Adrenal gland (tissue), 9 donors: ENCODE measurements at regions not wholly inside any gene's neighbourhood (a gene's known extent, or its start where the extent isn't known, plus 50 kb on each side); places are given as distances from the start of the nearest gene placed in this dataset.

Experiments used
- DNase-seq, 7 donors: peaks; one replicate each; pipeline ENCODE4 v3.0.0-alpha.2; 2019 to 2020
- H3K27ac ChIP-seq, 5 donors: fragments of 200-600 bp; sonication (generic) in 4 of 5; 1 replicate in 3 of 5; 2 replicates in 2 of 5; pipeline versions ENCODE4 v1.5.1 to v1.8.0; 2016 to 2020; ENCODE audit warnings: mild to moderate bottlenecking in 1 of 5
- H3K27me3 ChIP-seq: fragments of 200-600 bp; 2 replicates; pipeline ENCODE4 v1.8.0; 2021
- H3K36me3 ChIP-seq, 2 donors: fragments of 200-600 bp; replicated peaks in 1 of 2; 1 replicate in 1 of 2; 2 replicates in 1 of 2; pipeline versions ENCODE4 v1.5.1 to v1.8.0; 2018 to 2022
- H3K4me1 ChIP-seq, 2 donors: fragments of 200-600 bp; replicated peaks in 1 of 2; 1 replicate in 1 of 2; 2 replicates in 1 of 2; pipeline versions ENCODE4 v1.5.1 to v1.8.0; 2018 to 2021
- H3K4me3 ChIP-seq, 4 donors: fragments of 200-600 bp; sonication (generic) in 3 of 4; one replicate each; pipeline ENCODE4 v1.5.1; 2016 to 2018
- H3K9me3 ChIP-seq, 3 donors: fragments of 200-600 bp; sonication (generic) in 1 of 3; replicated peaks in 1 of 3; 1 replicate in 2 of 3; 2 replicates in 1 of 3; pipeline versions ENCODE4 v1.5.1 to v1.8.0; 2016 to 2021
- CTCF ChIP-seq, 6 experiments: fragments of 450-650 bp in 4 of 6; fragments of 200-600 bp in 2 of 6; sonication (generic) in 1 of 6; IDR thresholded peaks; 1 replicate in 5 of 6; 2 replicates in 1 of 6; pipeline versions ENCODE4 v1.5.1 to v1.8.0; 2016 to 2021; ENCODE audit warnings: antibody characterized with exemption in 6 of 6, mild to moderate bottlenecking in 2 of 6, moderate library complexity in 1 of 6
- POLR2A ChIP-seq, 2 donors: fragments of 450-650 bp; IDR thresholded peaks; one replicate each; pipeline ENCODE4 v1.6.1; 2017; ENCODE audit warnings: antibody characterized with exemption in 2 of 2, mild to moderate bottlenecking in 2 of 2, moderate library complexity in 1 of 2
- WGBS, 4 donors: extraction: QIAGEN DNeasy Blood & Tissue Kit in 2 of 4; methylation state at CpG; one replicate each; pipeline versions ENCODE4 v1.1.5 to v1.1.7; 2013 to 2017; 5-methylcytosine and 5-hydroxymethylcytosine counted together
- intact Hi-C, 2 donors: fragments of 100-400 bp; cut with DNase I; formaldehyde crosslinking; loops; one replicate each; pipeline versions ENCODE4 v1.14.1 to v1.15.0; 2022 to 2023
- donor health status: healthy with polysubstance abuse.
- donor health status: Bipolar disorder and iron deficiency.
- donor health status: DM: yes; HTN: yes; CAD: no.
- donor health status: DM: no; HTN: no; CAD: no.
- donor health status: DM: no; HTN: no; CAD: no.

GRCh38 chr18:2466978-2467377 lies 104.3 kb downstream of the METTL4 start:
- no peak overlapping the region for H3K27ac ChIP-seq
- H3K27me3 ChIP-seq = no peaks in the 10 kb centered on the region
- H3K36me3 ChIP-seq = no peaks in the 10 kb centered on the region
- WGBS, 4 donors = 86 to 96% (median 91%) methylated on average over 1 of the region's 1 CpG
- TF ChIP-seq POLR2A (IDR thresholded peaks at IDR 0.05) (no peak), CTCF (IDR thresholded peaks at IDR 0.05) (no peak)
- H3K9me3 ChIP-seq = no peaks in the 10 kb centered on the region
- H3K4me3 ChIP-seq = no peak overlapping the region
- H3K4me1 ChIP-seq = no peaks in the 10 kb centered on the region
- no peak for DNase-seq
- intact Hi-C loops = no loop called here

GRCh38 chr18:2468051-2468450 lies 103.3 kb downstream of the METTL4 start:
- H3K4me3 ChIP-seq = no peak overlapping the region
- H3K27ac ChIP-seq = no peak overlapping the region
- DNase-seq = no peak
- no peaks in the 10 kb centered on the region for H3K4me1 ChIP-seq
- WGBS, 4 donors = 35 to 76% (median 60%) methylated on average over 1 of the region's 1 CpG
- H3K36me3 ChIP-seq = no peaks in the 10 kb centered on the region
- no peaks in the 10 kb centered on the region for H3K9me3 ChIP-seq
- intact Hi-C loops = no loop called here
- H3K27me3 ChIP-seq = no peaks in the 10 kb centered on the region
- TF ChIP-seq CTCF (IDR thresholded peaks at IDR 0.05) = no peak
- no peak for TF ChIP-seq POLR2A (IDR thresholded peaks at IDR 0.05)

GRCh38 chr18:2471523-2471922 lies 99.8 kb downstream of the METTL4 start:
- no peaks in the 10 kb centered on the region for H3K36me3 ChIP-seq
- intact Hi-C loops = no loop called here
- no peaks in the 10 kb centered on the region for H3K4me1 ChIP-seq
- TF ChIP-seq POLR2A (IDR thresholded peaks at IDR 0.05) = no peak
- no peak for TF ChIP-seq CTCF (IDR thresholded peaks at IDR 0.05)
- H3K27me3 ChIP-seq = no peaks in the 10 kb centered on the region
- H3K9me3 ChIP-seq = no peaks in the 10 kb centered on the region
- H3K27ac ChIP-seq = no peak overlapping the region
- DNase-seq = no peak
- no peak overlapping the region for H3K4me3 ChIP-seq
- 66 to 94% (median 71%) methylated on average over 2 of the region's 2 CpGs for WGBS, 4 donors

- intact Hi-C loops = no loop called here
- Histone ChIP-seq H3K4me1 (no peaks in the 10 kb centered on the region), H3K4me3 (no peak overlapping the region), H3K36me3 (no peaks in the 10 kb centered on the region), H3K27ac (no peak overlapping the region), H3K27me3 (no peaks in the 10 kb centered on the region), H3K9me3 (no peaks in the 10 kb centered on the region)
- DNase-seq = no peak
- 54 to 80% (median 68%) methylated on average over 1 of the region's 1 CpG for WGBS, 4 donors
- TF ChIP-seq POLR2A (IDR thresholded peaks at IDR 0.05) = no peak
- no peak for TF ChIP-seq CTCF (IDR thresholded peaks at IDR 0.05)
Observed at GRCh38 chr18:2478662-2479061, 92.6 kb downstream of the METTL4 start.
